GM19023 (cell line): ENCODE measurements at regions not wholly inside any gene's neighbourhood (a gene's known extent, or its start where the extent isn't known, plus 50 kb on each side); places are given as distances from the start of the nearest gene placed in this dataset.
A peak's percentile ranks its signal among the peaks of the same experiment; 100 is the strongest.
"Not testable (repeated sequence)": the region's sequence is repeated elsewhere in the genome, so short reads cannot be mapped to it uniquely, and the experiment has no call there.

Experiments
- ATAC-seq: cut with Tn5 transposase; IDR thresholded peaks from one replicate; pipeline ENCODE4 v1.9.1; 2021; ENCODE audit warnings: mild to moderate bottlenecking, moderate library complexity; ENCODE audit not compliant: unreplicated experiment

- no peak for ATAC-seq
These were observed 157.5 kb upstream of the ATF7IP start for GRCh38 chr12:14207905-14208551.

GRCh38 chr12:14211947-14212387, 153.5 kb upstream of the ATF7IP start:
- no peak for ATAC-seq

- no peak for ATAC-seq
These were observed 151.9 kb upstream of the ATF7IP start for GRCh38 chr12:14213542-14213941.

GRCh38 chr12:14214495-14214894, 151.0 kb upstream of the ATF7IP start:
- no peak for ATAC-seq

- not testable (repeated sequence) for ATAC-seq
These were observed 149.5 kb upstream of the ATF7IP start for GRCh38 chr12:14215949-14216348.

- ATAC-seq, result no peak
These were observed 148.8 kb upstream of the ATF7IP start for GRCh38 chr12:14216405-14217294.

GRCh38 chr12:14219156-14219555, 146.3 kb upstream of the ATF7IP start:
- no peak for ATAC-seq

GRCh38 chr12:14219670-14220069, 145.8 kb upstream of the ATF7IP start:
- not testable (repeated sequence) for ATAC-seq

- no peak for ATAC-seq
These were observed 140.4 kb upstream of the ATF7IP start for GRCh38 chr12:14225064-14225463.

- not testable (repeated sequence) for ATAC-seq
These were observed 130.3 kb upstream of the ATF7IP start for GRCh38 chr12:14235176-14235575.

- ATAC-seq, result not testable (repeated sequence)
These were observed 128.8 kb upstream of the ATF7IP start for GRCh38 chr12:14236641-14237040.

- ATAC-seq, result no peak
These were observed 127.2 kb upstream of the ATF7IP start for GRCh38 chr12:14238221-14238792.

GRCh38 chr12:14239350-14239934, 126.0 kb upstream of the ATF7IP start:
- peak; percentile 74 for ATAC-seq

GRCh38 chr12:14239935-14240872, 125.3 kb upstream of the ATF7IP start:
- ATAC-seq, result peak; percentile 46

GRCh38 chr12:14240873-14241220, 124.6 kb upstream of the ATF7IP start:
- ATAC-seq, result no peak

GRCh38 chr12:14242825-14243224, 122.7 kb upstream of the ATF7IP start:
- not testable (repeated sequence) for ATAC-seq

GRCh38 chr12:14243941-14244340, 121.5 kb upstream of the ATF7IP start:
- no peak for ATAC-seq

- no peak for ATAC-seq
These were observed 120.4 kb upstream of the ATF7IP start for GRCh38 chr12:14244876-14245669.

GRCh38 chr12:14247166-14247565, 118.3 kb upstream of the ATF7IP start:
- no peak for ATAC-seq

GRCh38 chr12:14249368-14249767, 116.1 kb upstream of the ATF7IP start:
- no peak for ATAC-seq
